Mucosa of descending colon (tissue), 3 donors: ENCODE measurements at regions not wholly inside any gene's neighbourhood (a gene's known extent, or its start where the extent isn't known, plus 50 kb on each side); places are given as distances from the start of the nearest gene placed in this dataset.

Source experiments
- ATAC-seq: fragments of 200-7000 bp; cut with Tn5 transposase; one replicate; pipeline ENCODE4 v1.9.1; 2020; ENCODE audit warnings: mild to moderate bottlenecking, moderate library complexity
- DNase-seq, 3 donors: peaks; one replicate each; pipeline ENCODE4 v3.0.0-alpha.2; 2020
- H3K36me3 ChIP-seq: fragments of 200-600 bp; one replicate; pipeline ENCODE4 v1.8.0; 2021; ENCODE audit warnings: low read depth, mild to moderate bottlenecking
- H3K4me1 ChIP-seq: fragments of 200-600 bp; one replicate; pipeline ENCODE4 v1.8.0; 2021; ENCODE audit warnings: low read depth, mild to moderate bottlenecking
- H3K4me3 ChIP-seq: fragments of 200-600 bp; one replicate; pipeline ENCODE4 v1.8.0; 2021; ENCODE audit warnings: mild to moderate bottlenecking
- H3K9me3 ChIP-seq: fragments of 200-600 bp; one replicate; pipeline ENCODE4 v1.8.0; 2021; ENCODE audit warnings: mild to moderate bottlenecking
- CTCF ChIP-seq: fragments of 200-600 bp; IDR thresholded peaks from one replicate; pipeline ENCODE4 v1.8.0; 2022; ENCODE audit warnings: antibody characterized with exemption, mild to moderate bottlenecking
- intact Hi-C, 2 donors: fragments of 100-400 bp; cut with DNase I in 1 of 2; cut with micrococcal nuclease in 1 of 2; formaldehyde crosslinking; loops; one replicate each; pipeline versions ENCODE4 v1.11.0 to v1.11.1; 2022; cut with DNase I, micrococcal nuclease
- donor health status: DM: no; HTN: no; CAD: no; lungs with moderate emphysema.
- donor health status: DM: no; HTN: no; CAD: no.
- donor health status: DM: no; HTN: yes; CAD: no.

GRCh38 chr2:128631698-128632500, 313.2 kb upstream of the HS6ST1 start:
- intact Hi-C loops: no loop called here
- no peak for ATAC-seq
- H3K36me3 ChIP-seq: no peaks in the 10 kb centered on the region

GRCh38 chr2:128632501-128632800, 313.8 kb upstream of the HS6ST1 start:
- intact Hi-C loops: no loop called here

More at GRCh38 chr2:128631698-128632500, 313.2 kb upstream of the HS6ST1 start:
- no peak for TF ChIP-seq CTCF
- Histone ChIP-seq H3K4me3 (no peak overlapping the region), H3K4me1 (no peaks in the 10 kb centered on the region), H3K9me3 (no peaks in the 10 kb centered on the region)
- DNase-seq: no peak

GRCh38 chr2:128633501-128633900, 314.8 kb upstream of the HS6ST1 start:
- TF ChIP-seq CTCF: no peak
- H3K4me3 ChIP-seq: no peak overlapping the region
- H3K4me1 ChIP-seq: no peaks in the 10 kb centered on the region
- H3K36me3 ChIP-seq: no peaks in the 10 kb centered on the region
- no peak for DNase-seq
- no peaks in the 10 kb centered on the region for H3K9me3 ChIP-seq
- no peak for ATAC-seq
- intact Hi-C loops: no loop called here

More at GRCh38 chr2:128632501-128632800, 313.8 kb upstream of the HS6ST1 start:
- no peak for DNase-seq
- H3K4me1 ChIP-seq: no peaks in the 10 kb centered on the region
- H3K9me3 ChIP-seq: no peaks in the 10 kb centered on the region
- no peak overlapping the region for H3K4me3 ChIP-seq
- no peaks in the 10 kb centered on the region for H3K36me3 ChIP-seq
- ATAC-seq: no peak
- TF ChIP-seq CTCF: no peak

- Histone ChIP-seq H3K9me3 (no peaks in the 10 kb centered on the region), H3K4me1 (no peaks in the 10 kb centered on the region), H3K36me3 (no peaks in the 10 kb centered on the region), H3K4me3 (no peak overlapping the region)
- DNase-seq (no peak), ATAC-seq (no peak)
- intact Hi-C loops: no loop called here
- no peak for TF ChIP-seq CTCF
These were observed 316.8 kb upstream of the HS6ST1 start for GRCh38 chr2:128635361-128635900.

- H3K4me1 ChIP-seq: no peaks in the 10 kb centered on the region
- H3K36me3 ChIP-seq: no peaks in the 10 kb centered on the region
- no peak for ATAC-seq
- DNase-seq: no peak
- no peaks in the 10 kb centered on the region for H3K9me3 ChIP-seq
- intact Hi-C loops: no loop called here
- no peak overlapping the region for H3K4me3 ChIP-seq
- TF ChIP-seq CTCF: no peak
These were observed 318.1 kb upstream of the HS6ST1 start for GRCh38 chr2:128636802-128637147.
